Fibroblast of the aortic adventitia (primary cell): ENCODE measurements at regions not wholly inside any gene's neighbourhood (a gene's known extent, or its start where the extent isn't known, plus 50 kb on each side); places are given as distances from the start of the nearest gene placed in this dataset.
"Not testable (repeated sequence)": the region's sequence is repeated elsewhere in the genome, so short reads cannot be mapped to it uniquely, and the experiment has no call there.

Source experiments
- DNase-seq: peaks from one replicate; pipeline ENCODE4 v3.0.0-alpha.2; 2010; ENCODE audit warnings: low read depth
- H3K4me3 ChIP-seq: 2 replicates; pipeline ENCODE4 v1.5.1; 2011; ENCODE audit warnings: low read depth, mild to moderate bottlenecking, control low read depth, low read length, moderate library complexity
- TF ChIP-seq, protein P1 (sequence below): IDR thresholded peaks from 2 replicates; pipeline ENCODE4 v1.5.1; 2011; ENCODE audit warnings: mild to moderate bottlenecking, low read length, control low read depth, inconsistent platforms; ENCODE audit not compliant: insufficient read depth

DNA sequence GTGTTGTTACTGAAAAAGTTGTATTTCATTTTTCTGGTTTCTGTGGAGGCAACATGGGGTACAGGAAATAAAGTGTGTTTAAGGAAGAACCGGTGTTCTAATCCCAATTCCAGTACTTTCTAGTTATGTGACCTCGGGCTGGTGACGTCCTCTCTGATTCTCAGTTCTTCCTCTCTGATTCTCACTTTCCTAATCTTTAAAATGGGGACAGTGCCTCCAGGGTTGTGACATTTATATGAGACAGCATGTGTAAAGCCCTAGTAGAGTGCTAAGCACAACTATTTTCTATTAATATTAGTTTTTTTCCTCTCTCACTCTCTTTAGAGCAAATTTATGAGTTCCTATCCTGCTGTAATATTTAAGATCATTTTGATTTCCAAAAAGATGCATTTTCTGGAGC is 50.9 kb upstream of the PTPDC1 start:
- no peak overlapping the region for H3K4me3 ChIP-seq
- TF ChIP-seq, protein P1, sequence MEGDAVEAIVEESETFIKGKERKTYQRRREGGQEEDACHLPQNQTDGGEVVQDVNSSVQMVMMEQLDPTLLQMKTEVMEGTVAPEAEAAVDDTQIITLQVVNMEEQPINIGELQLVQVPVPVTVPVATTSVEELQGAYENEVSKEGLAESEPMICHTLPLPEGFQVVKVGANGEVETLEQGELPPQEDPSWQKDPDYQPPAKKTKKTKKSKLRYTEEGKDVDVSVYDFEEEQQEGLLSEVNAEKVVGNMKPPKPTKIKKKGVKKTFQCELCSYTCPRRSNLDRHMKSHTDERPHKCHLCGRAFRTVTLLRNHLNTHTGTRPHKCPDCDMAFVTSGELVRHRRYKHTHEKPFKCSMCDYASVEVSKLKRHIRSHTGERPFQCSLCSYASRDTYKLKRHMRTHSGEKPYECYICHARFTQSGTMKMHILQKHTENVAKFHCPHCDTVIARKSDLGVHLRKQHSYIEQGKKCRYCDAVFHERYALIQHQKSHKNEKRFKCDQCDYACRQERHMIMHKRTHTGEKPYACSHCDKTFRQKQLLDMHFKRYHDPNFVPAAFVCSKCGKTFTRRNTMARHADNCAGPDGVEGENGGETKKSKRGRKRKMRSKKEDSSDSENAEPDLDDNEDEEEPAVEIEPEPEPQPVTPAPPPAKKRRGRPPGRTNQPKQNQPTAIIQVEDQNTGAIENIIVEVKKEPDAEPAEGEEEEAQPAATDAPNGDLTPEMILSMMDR: no peak
- DNase-seq: no peak

DNA sequence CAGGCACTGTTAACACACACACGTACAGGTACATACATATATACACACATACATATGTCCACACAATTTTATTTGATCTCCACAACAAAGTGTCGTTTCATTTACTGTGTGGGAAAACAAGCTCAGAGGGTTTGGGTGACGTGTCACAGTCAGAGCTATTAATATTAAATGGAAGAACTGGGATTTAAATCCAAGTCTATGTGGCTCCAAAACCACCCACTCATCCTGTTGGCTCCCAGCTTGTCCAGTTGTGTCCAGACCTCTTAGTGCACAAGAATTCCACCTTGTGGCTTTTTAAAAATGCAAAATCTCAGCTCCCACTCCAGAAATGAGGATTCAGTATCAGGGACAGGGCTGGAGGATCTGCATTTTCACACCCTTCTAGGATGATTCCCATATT is 52.3 kb upstream of the PTPDC1 start:
- no peak for DNase-seq
- H3K4me3 ChIP-seq: no peak overlapping the region
- TF ChIP-seq, protein P1: no peak

DNA sequence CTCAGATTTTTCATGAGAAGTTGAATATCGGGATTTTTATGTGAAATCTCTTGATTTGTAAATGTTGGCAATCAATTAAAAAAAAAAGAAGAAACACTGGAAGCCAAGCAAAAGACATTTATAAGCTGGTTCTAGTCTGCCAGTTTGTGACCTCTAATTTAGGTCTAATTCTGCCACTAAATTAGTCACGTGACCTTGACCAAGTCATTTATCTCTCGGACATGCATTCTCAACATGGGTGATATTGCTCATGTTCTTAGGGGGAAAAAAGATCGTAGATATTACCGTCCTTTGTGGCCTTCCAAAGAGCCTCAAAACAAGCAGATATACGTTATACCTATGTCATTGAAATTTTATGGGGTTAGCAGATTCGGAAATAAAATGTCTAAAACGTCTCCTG is 52.9 kb upstream of the PTPDC1 start:
- peak; percentile 22 for DNase-seq
- TF ChIP-seq, protein P1: no peak
- H3K4me3 ChIP-seq: peak overlapping the region; percentile 91

DNA sequence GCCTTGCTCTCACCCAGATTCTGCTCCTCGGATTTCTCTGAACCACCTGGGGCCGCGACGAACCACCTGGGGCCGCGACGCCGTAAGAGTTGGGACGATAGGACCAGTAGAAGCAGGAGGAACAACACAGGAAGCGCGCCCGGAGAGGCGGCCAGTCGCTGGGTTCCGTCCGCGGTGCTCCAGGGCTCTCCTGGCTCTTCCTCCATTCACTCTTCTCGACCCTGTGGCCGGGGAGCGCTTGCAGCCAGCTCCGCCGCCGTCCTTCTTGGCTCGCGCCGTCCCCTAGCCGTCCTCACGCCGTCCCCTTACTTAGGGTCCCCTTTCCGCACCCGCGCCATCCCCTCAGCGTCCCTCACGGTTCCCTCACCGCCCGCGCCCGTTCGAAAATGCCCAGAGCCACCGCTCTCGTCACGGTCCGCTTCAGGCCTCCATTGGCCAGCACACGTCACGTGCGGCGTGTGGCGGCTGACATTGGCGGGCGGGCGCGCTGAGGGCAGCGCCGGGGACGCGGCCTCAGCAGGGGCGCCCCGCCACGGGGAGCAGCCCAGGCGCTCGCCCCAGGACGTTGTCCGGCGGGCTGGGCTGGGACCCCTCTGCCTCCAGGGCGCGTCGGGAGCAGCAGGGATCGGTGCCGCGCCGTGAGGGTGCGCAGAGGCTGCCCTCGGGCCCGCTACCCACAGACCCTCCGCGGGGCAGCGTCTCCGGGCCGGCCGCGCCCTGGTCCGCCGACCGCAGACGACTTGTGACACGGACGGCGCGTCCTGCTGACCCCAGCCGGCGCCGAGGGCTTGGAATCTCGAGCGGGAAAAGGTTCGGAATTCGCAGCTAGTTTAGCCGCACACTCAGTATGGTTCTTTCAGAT is 53.7 kb upstream of the PTPDC1 start:
- peak overlapping the region; percentile 91 for H3K4me3 ChIP-seq
- TF ChIP-seq, protein P1: no peak
- DNase-seq: peak; percentile 75

DNA sequence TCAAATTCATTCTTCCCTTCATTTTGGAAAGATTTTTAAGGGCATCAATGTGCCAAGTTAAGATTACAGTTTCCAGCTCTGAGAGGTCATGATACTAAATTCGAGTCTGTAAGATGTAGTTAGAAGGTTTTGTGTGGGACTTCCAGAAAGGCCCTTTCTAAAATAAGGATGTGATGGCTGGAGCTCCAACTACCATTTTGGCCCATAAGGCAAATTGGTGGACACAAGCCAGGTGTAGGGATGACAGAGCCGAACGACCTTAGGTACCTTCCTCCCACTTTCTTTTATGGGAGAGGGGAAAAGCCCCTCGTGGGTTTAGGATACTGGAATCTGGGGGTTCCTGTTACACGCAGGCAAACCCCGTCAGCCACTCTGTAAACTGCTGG is 54.3 kb upstream of the PTPDC1 start:
- H3K4me3 ChIP-seq: peak overlapping the region; percentile 91
- TF ChIP-seq, protein P1: no peak
- DNase-seq: no peak

DNA sequence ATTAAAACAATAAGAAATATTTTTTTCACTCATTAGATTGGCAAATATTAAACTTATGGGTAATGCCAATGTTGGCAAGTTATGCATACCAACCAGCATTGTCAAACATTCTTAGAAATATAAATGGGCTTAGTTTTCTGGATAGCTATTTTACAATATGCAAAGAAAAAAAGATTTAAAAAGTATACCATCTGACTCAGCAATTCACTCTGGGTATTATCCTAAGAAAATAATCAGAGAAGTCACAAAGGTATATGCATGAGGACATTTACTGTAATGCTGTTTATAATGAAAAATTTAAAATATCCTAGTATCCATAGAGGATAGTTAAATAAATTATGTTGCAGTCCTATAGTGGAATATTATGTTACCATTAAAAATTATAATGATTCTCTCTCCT is 57.4 kb upstream of the PTPDC1 start:
- H3K4me3 ChIP-seq: no peak overlapping the region
- DNase-seq: no peak
- TF ChIP-seq, protein P1: no peak

DNA sequence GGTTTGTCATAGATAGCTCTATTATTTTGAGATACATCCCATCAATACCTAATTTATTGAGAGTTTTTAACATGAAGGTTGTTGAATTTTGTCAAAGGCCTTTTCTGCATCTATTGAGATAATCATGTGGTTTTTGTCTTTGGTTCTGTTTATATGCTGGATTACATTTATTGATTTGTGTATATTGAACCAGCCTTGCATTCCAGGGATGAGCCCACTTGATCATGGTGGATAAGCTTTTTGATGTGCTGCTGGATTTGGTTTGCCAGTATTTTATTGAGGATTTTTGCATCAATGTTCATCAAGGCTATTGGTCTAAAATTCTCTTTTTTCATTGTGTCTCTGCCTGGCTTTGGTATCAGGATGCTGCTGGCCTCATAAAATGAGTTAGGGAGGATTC is 61.8 kb upstream of the PTPDC1 start:
- DNase-seq, H3K4me3 ChIP-seq: not testable (repeated sequence)

DNA sequence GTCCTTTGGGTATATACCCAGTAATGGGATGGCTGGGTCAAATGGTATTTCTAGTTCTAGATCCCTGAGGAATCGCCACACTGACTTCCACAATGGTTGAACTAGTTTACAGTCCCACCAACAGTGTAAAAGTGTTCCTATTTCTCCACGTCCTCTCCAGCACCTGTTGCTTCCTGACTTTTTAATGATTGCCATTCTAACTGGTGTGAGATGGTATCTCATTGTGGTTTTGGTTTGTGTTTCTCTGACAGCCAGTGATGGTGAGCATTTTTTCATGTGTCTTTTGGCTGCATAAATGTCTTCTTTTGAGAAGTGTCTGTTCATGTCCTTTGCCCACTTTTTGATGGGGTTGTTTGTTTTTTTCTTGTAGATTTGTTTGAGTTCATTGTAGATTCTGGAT is 63.4 kb upstream of the PTPDC1 start:
- not testable (repeated sequence) for DNase-seq, H3K4me3 ChIP-seq
